ENCODE measurements at regions not wholly inside any gene's neighbourhood (a gene's known extent, or its start where the extent isn't known, plus 50 kb on each side); places are given as distances from the start of the nearest gene placed in this dataset.

- Mint-ChIP-seq H3K27me3 (ENCODE audit: unreplicated experiment) (no peaks in the 10 kb centered on the region), H3K4me1 (ENCODE audit: unreplicated experiment) (peaks cover 37% of the 10 kb centered on the region), H3K4me3 (ENCODE audit: unreplicated experiment) (no peak overlapping the region), H3K27ac (ENCODE audit: unreplicated experiment) (no peak overlapping the region), H3K9me3 (ENCODE audit: unreplicated experiment) (no peaks in the 10 kb centered on the region), H3K36me3 (ENCODE audit: low read depth, unreplicated experiment) (no peaks in the 10 kb centered on the region)
- no peak for TF ChIP-seq CTCF (IDR thresholded peaks at IDR 0.05; ENCODE audit: unreplicated experiment)
- DNase-seq (ENCODE audit: low spot score), result no peak
Observed at GRCh38 chr14:22415605-22415959, 173.4 kb downstream of the DAD1 start.

- DNase-seq (ENCODE audit: low spot score), result no peak
- H3K27me3 Mint-ChIP-seq (ENCODE audit: unreplicated experiment), result no peaks in the 10 kb centered on the region
- no peak overlapping the region for H3K4me3 Mint-ChIP-seq (ENCODE audit: unreplicated experiment)
- H3K36me3 Mint-ChIP-seq (ENCODE audit: low read depth, unreplicated experiment), result no peaks in the 10 kb centered on the region
- TF ChIP-seq CTCF (IDR thresholded peaks at IDR 0.05; ENCODE audit: unreplicated experiment), result no peak
- no peak overlapping the region for H3K27ac Mint-ChIP-seq (ENCODE audit: unreplicated experiment)
- peaks cover 37% of the 10 kb centered on the region for H3K4me1 Mint-ChIP-seq (ENCODE audit: unreplicated experiment)
- no peaks in the 10 kb centered on the region for H3K9me3 Mint-ChIP-seq (ENCODE audit: unreplicated experiment)
Observed at GRCh38 chr14:22414876-22415604, 174.0 kb downstream of the DAD1 start.

GRCh38 chr14:22412926-22413411, 176.1 kb downstream of the DAD1 start:
- Mint-ChIP-seq H3K9me3 (ENCODE audit: unreplicated experiment) (no peaks in the 10 kb centered on the region), H3K27ac (ENCODE audit: unreplicated experiment) (no peak overlapping the region), H3K4me1 (ENCODE audit: unreplicated experiment) (peaks cover 26% of the 10 kb centered on the region), H3K36me3 (ENCODE audit: low read depth, unreplicated experiment) (no peaks in the 10 kb centered on the region), H3K4me3 (ENCODE audit: unreplicated experiment) (no peak overlapping the region), H3K27me3 (ENCODE audit: unreplicated experiment) (no peaks in the 10 kb centered on the region)
- TF ChIP-seq CTCF (IDR thresholded peaks at IDR 0.05; ENCODE audit: unreplicated experiment), result no peak
- no peak for DNase-seq (ENCODE audit: low spot score)

- TF ChIP-seq CTCF (IDR thresholded peaks at IDR 0.05; ENCODE audit: unreplicated experiment), result no peak
- no peak overlapping the region for H3K4me3 Mint-ChIP-seq (ENCODE audit: unreplicated experiment)
- H3K27ac Mint-ChIP-seq (ENCODE audit: unreplicated experiment), result no peak overlapping the region
- H3K36me3 Mint-ChIP-seq (ENCODE audit: low read depth, unreplicated experiment), result no peaks in the 10 kb centered on the region
- no peak for DNase-seq (ENCODE audit: low spot score)
- H3K4me1 Mint-ChIP-seq (ENCODE audit: unreplicated experiment), result peaks cover 26% of the 10 kb centered on the region
- H3K9me3 Mint-ChIP-seq (ENCODE audit: unreplicated experiment), result no peaks in the 10 kb centered on the region
- no peaks in the 10 kb centered on the region for H3K27me3 Mint-ChIP-seq (ENCODE audit: unreplicated experiment)
Observed at GRCh38 chr14:22411398-22412055, 177.5 kb downstream of the DAD1 start.

GRCh38 chr14:22410497-22410896, 178.5 kb downstream of the DAD1 start:
- Mint-ChIP-seq H3K4me3 (ENCODE audit: unreplicated experiment) (no peak overlapping the region), H3K9me3 (ENCODE audit: unreplicated experiment) (no peaks in the 10 kb centered on the region), H3K27me3 (ENCODE audit: unreplicated experiment) (no peaks in the 10 kb centered on the region), H3K27ac (ENCODE audit: unreplicated experiment) (no peak overlapping the region), H3K36me3 (ENCODE audit: low read depth, unreplicated experiment) (no peaks in the 10 kb centered on the region), H3K4me1 (ENCODE audit: unreplicated experiment) (peaks cover 26% of the 10 kb centered on the region)
- no peak for TF ChIP-seq CTCF (IDR thresholded peaks at IDR 0.05; ENCODE audit: unreplicated experiment)
- DNase-seq (ENCODE audit: low spot score), result no peak
